ENCODE measurements at regions not wholly inside any gene's neighbourhood (a gene's known extent, or its start where the extent isn't known, plus 50 kb on each side); places are given as distances from the start of the nearest gene placed in this dataset.
"Not testable (repeated sequence)": the region's sequence is repeated elsewhere in the genome, so short reads cannot be mapped to it uniquely, and the experiment has no call there.

DNA sequence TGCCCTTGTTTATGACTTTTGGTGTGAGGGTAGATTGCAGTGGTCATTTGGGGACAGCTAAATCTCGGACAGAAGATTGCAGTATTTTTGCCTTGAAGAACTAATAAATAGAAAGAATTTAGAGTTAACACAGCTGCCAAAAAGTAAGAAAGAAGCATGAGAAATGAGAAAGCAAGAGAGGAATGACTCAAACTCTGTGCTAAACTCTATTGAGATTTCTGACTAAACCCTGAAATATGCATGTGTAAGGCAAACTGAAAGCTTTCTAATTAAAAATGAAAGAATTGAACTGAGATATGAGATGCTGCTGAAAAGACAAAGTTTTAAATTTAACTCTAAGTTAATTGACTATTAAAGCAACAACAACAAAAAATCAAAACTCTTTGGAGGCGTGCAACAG is 791.3 kb downstream of the RAB28 start:
- no peak for DNase-seq (ENCODE audit: low read depth)

DNA sequence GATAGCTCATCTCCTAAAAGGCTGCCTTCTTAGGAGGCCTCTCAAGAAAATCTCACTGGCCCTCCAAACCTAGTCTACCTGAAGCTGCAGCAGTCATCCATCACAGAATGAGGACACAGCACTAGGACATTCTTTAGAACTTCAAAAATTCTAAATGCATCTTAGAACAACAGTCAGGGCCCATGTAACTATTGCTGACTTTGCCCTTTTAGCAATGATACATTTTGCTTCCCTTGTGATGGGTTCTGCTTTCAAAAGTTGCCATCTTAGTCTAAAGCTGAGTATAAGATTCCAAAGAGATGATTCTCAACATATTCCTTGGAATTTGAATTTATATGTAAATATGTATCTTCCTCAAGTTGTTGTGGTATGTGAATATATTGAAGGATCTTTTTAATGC is 793.0 kb downstream of the RAB28 start:
- DNase-seq (ENCODE audit: low read depth) = no peak

DNA sequence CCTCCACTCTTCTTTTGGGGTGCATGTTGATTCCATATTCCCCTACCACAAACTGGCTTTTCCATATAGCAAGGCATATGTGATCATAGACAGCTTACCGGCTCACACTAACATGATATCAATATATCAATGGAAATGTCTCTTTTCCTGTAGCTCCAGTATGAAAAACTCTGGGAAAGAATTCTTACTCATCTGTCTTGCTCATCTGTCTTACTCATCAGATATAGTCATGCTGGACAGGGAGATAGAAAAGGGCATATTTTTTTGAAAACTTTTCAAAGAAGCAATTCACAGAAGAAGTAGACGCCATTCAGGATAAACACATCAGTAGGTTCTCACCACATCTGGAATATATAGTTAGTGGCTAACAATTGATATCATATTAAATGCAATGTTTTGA is 794.7 kb downstream of the RAB28 start:
- DNase-seq (ENCODE audit: low read depth) = no peak

DNA sequence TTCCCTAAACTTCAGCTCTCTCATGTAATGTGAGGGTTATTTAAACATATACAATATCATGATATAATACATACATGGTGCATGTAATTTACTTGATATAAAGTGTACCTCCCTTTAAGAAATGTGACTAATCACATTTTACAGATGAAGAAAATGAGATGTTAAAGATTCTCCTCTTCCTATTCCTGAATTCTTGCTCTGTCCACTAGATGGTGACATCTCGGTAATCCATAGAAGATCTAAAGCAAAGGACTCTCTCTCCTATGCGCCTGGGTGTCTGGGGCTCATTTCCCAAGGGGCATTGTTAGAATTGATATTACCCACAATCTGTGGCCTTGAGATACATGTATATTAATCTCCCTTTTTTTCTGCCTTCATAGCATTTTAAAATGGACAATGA is 804.9 kb downstream of the RAB28 start:
- DNase-seq (ENCODE audit: low read depth) = no peak

DNA sequence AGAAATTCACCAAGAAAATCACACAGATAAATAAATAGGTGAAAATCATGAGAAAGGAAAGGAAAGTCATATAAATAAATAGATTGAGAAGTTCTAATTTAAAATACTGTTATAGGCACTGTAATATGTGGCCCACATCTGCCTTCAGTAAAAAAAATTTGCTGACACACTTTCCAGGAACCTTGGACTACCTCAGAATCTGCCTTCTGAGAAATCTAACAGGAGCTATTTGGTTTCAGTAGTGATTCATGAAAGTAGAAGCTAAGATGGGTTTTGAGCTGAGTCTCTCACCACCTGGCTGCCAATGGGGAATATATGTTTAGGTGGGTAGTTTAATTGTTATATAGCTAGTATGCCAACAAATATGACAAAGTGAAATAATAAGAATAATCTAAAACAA is 810.0 kb downstream of the RAB28 start:
- DNase-seq (ENCODE audit: low read depth) = no peak

DNA sequence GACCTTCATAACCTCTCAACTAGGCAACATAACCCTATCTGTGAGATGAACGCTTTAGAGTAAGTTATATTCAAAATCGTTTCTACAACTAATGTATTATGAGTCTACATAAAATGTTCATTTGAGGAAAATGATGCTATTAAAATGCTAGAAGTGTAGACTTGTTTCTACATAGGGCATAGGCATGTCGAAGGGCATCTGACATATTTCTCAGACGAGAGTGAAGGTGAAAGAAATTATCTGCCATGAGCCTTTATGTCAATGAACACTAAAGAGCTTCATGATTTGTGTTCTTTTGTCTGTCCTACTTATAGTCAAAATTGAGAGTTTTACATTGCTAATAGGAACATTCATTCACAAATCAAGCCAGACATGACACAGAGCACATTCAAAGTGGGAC is 811.8 kb downstream of the RAB28 start:
- no peak for DNase-seq (ENCODE audit: low read depth)

DNA sequence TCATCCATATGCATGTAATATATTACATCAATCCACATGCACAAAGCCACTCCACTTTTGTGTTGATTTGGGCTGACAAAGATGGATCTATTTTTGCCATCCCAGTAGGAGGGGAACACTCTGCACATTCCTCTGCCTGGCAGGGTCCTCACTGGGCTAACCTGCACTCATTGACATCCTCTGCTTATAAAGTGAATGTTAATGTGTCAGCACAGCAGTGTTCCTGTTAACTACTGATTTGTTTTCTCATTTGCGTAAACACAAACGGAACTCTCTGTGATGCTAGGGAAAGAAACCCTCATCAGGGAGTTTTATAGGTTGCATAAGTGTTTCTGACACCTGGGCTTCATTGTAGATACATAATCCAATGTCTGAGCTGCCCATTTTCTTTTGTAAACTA is 826.0 kb downstream of the RAB28 start:
- no peak for DNase-seq (ENCODE audit: low read depth)

DNA sequence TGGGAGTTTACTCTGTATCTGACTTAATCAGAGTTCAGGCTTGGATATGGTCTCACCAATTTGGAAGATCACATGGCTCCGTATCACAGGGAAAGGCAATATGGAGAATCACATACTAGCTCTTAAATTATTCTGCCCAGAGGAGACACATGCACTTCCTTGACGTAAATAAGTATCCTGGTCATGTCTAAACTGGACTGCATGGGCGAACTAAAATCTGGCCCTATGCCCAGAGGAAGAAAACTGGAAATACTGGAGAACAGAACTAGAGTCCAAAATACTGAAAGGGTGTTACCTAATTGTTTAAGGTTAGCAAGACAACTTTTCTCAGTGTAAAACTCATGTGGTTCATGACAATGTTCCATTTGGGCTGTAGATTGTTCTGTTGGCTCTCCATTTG is 832.3 kb downstream of the RAB28 start:
- no peak for DNase-seq (ENCODE audit: low read depth)

DNA sequence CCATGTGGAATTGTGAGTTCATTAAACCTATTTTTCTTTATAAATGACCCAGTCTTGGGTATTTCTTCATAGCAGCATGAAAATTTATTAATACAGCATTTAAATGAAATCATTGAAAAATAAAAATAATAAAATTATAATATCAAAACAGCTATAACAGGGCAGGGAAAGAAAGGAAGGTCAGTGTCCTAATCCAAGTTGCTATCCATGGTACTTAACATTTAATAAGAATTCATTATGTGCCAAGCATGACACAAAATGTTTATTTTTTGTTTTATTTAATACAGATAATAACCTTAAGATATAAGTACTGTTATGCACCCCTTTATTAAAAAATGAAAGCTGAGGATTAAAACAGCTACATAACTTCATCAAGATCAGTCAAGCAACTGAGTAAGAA is 838.4 kb downstream of the RAB28 start:
- no peak for DNase-seq (ENCODE audit: low read depth)

DNA sequence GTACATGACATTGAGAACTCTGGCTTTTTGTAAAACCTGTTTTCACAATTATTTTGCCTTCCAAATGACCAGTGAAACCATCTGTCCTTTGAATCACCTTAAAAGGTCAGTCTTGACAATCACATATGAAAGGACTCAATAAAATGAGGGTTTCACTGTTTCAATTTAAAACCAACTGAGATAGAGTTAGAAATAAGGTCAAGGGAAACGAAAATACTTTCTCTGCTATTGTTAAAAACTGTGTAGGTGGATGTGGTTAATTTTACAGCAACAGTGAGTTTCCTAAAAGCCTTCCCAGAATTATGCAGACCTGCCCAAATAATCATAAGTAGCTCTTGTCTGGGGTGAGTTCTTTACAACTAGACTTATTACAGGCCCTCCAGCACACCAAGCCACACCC is 839.9 kb downstream of the RAB28 start:
- DNase-seq (ENCODE audit: low read depth) = no peak

DNA sequence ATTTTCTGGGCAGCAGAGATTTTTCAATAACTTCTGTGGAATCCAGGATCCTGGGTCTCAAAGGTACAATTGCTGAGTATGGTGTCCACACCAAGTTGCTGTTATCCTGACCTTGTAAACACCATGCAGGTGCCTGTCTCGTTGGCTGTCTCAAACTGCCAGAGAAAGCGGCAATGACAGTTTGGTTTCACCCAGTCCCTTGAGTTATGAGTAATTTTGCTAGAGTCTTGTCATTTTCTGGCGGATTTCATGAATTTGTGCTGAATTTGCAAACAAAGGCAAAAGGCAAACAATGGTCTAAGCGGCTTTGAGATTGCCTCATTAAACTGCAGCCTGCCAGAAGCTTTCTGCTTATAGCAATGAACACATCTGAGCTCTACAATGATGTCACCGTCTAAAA is 847.9 kb downstream of the RAB28 start:
- no peak for DNase-seq (ENCODE audit: low read depth)

DNA sequence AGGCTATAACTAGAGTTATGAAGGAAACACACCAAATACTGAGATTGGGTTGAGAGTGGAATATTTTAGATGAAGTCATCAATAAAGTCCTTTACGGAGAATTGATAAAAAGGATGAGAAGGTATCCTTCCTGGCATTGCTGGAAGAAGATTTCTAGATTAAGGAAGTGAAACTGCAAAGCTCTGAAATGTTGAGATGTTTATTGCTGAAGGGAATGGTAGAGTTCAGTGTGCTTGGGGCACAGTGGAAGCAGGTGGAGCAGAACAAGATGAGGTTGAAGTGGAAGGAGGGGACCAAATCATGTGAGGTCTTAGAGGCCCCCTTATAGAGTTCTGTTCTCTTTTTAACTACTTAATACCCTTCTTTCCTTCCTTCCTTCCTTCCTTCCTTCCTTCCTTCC is 848.5 kb downstream of the RAB28 start:
- DNase-seq (ENCODE audit: low read depth) = no peak

DNA sequence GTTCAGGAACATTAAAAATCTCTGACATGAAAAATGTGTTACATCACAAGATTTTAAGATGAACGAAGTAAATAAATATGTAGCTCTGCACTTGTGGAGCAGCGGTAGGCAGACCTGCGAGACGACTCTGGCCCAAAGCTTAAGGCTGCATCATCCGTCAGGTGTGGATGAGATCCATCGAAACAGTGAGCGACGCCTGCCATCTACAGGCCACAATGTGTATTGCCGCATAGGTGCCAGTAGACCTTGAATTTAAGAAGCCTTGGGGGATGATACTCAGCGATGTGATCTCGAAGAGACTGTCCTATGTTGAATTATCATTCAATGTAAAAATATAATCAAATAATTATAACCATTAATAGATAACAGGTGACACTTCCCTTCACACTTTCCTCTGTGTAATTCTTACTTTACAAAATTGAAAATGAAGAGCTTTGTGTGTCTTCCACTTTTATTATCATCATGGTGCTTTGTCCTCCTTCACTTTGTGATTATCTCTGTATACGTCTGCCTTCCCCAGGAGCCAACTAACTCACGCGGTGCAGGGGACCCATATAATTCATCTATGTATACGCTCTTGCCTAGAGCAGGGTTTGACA is 851.0 kb downstream of the RAB28 start:
- DNase-seq (ENCODE audit: low read depth) = peak; percentile 33

DNA sequence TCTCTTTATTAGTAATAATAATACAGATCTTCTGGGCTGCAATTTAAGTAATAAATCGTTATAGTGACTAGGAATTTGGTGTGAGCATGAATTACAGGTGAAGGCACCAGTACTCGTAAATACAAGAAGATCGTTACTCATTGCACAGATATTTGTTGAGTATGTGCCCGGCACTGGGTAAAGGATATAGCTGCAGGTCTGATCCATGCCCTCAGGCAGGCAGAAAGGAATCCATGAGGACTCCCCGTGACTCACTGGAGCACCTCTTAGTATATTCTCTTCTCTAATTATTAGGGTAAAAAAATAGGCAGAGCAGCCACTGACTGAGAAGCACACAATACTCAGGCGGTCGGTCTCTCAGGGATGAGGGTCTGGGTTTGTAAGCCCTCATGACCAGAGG is 868.3 kb downstream of the RAB28 start:
- DNase-seq (ENCODE audit: low read depth) = no peak

DNA sequence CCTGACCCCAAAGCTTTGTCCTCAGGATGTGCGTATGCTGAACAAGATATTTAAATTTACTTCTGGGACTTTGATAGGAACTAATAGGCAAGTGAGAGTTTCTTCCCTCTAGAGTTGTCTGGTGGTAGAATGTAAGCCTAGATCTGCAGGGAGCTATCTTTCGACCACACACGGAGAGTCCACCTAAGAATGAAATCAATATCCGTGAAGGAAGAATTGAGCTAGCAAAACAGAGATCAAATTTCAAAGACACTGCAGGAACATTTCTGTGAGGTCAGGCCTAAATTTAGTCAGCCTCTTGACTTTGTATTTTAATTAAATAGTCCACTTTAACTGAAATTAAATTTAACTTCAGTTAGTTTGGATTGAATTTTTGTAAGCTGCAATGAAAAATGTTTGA is 871.3 kb downstream of the RAB28 start:
- DNase-seq (ENCODE audit: low read depth) = no peak

DNA sequence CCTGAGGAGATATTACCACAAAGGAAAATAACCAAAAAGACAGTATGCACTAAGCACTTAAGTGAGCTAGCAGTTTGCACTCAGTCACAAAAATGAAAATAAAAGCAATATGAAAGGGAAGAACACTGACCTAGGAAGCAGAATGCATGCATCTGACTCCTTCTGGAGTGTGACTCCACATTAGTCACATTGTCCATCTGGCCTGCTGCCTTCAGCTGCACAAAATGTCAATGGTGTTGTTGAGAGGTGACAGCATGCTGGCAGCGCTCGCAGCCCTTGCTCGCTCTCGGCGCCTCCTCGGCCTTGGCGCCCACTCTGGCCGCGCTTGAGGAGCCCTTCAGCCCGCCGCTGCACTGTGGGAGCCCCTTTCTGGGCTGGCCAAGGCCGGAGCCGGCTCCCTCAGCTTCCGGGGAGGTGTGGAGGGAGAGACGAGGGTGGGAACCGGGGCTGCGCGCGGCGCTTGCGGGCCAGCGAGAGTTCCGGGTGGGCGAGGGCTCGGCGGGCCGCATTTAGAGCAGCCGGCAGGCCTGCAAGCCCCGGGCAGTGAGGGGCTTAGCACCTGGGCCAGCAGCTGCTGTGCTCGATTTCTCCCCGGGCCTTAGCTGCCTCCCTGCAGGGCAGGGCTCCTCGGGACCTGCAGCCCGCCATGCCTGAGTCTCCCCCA is 874.8 kb downstream of the RAB28 start:
- DNase-seq (ENCODE audit: low read depth) = not testable (repeated sequence)

DNA sequence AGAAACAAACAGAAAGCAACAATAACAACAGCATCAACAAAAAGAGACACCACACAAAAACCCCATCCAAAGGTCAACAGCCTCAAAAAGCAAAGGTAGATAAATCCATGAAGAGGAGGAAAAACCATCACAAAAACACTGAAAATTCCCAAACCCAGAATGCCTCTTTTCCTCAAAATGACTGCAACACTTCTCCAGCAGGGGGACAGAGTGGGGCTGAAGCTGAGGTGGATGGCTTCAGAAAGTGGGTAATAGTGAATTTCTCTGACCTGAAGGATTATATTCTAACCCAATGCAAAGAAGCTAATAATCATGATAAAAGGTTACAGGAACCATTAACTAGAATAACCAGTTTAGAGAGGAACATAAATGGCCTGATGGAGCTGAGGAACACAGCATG is 888.2 kb downstream of the RAB28 start:
- DNase-seq (ENCODE audit: low read depth) = no peak

DNA sequence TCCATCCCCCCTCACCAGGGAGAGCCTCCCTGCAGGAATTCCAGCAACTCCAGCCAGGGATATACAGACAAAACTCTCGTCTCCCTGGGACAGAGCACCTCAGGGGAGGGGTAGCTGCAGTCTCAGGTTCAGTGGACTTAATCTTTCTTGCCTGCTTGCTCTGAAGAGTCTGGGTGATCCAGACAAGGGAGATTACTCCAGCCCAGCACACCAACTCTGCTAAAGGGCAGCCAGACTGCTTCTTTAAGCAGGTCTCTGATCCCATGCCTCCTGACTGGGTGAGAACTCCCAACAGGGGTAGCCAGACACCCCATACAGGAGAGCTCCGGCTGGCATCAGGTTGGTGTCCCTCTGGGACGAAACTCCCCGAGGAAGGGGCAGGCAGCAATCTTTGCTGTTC is 888.7 kb downstream of the RAB28 start:
- no peak for DNase-seq (ENCODE audit: low read depth)

DNA sequence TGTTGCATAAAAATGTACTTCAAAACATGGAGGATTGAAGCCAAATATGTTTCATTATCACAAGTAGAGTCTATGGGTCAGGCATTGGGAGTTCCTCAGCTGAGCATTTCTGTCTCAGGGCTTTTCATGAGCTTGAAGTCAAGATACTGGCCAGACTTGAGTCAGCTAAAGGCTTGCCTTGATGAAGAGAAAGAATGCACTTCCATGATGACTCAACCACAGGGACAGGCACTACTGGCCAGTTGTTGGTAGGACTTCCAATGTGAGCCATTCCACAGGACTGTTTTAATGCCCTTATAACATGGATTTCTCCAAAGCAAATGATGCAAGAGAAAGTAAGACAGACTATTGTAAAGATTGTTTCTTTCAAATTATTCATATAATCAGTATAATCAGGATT is 895.6 kb downstream of the RAB28 start:
- no peak for DNase-seq (ENCODE audit: low read depth)

DNA sequence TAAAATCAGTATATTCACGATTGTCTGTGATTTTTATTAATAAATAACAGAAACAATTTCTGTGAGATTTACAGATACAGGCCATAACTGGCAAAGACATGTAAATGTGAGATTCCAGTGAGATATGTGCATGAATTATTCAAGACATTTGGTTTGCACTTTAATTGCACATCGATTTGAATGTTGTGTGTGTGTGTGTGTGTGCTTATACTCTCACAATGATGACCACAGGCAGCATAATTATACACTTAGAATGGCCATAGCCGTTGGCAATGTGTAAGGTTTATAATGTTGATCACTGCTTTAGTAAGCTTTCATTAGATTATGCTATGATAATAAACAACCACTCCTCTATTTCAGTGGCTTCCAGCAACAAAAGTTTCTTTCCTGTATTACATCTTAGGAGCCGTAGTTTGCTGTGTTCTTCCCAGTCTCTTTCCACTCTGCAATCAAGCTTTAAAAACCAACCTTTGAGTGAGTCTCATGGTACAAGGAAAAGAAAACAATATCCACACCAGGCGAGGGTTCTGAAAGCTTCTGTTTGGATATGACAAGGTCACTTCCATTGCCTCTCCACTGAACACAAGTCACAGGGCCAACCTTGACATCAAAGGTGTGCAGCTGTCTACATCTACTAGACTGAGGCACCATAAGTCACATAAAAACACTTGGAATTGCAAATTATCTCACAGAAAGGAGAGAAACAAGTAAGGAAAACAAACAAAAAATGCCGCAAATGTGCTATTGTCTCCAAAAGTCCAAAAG is 897.7 kb downstream of the RAB28 start:
- no peak for DNase-seq (ENCODE audit: low read depth)

DNA sequence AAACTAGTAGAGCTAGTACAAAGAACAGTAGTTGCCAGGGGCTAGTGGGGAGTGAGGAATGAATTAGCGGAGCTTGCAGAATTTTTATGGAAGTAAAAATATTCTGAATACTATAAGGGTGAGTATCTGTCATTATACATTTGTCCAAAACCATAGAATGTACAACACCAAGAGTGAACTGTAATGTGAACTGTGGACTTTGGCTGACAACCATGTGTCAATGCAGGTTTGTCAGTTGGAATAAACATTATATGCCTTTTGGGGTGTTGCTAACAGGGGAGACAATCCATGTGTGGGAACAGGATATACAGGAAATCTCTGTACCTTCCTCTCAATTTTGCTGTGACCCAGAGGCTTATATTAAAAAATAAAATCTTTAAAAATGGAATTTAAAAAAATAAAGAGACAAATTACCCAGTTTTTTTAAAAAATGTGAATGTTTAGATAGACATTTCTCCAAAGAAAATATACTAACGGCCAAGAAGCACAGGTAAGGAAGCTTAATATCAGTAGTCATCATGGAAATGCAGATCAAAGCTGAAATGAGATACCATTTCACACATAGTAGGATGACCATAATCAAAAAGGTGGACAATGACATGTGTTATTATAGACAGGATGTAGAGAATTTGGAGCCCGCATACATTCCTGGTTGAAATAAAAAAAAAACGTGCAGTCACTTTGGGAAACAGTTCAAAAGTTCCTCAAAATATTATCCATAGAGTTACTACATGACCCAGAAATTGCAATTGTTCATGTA is 899.8 kb downstream of the RAB28 start:
- no peak for DNase-seq (ENCODE audit: low read depth)

DNA sequence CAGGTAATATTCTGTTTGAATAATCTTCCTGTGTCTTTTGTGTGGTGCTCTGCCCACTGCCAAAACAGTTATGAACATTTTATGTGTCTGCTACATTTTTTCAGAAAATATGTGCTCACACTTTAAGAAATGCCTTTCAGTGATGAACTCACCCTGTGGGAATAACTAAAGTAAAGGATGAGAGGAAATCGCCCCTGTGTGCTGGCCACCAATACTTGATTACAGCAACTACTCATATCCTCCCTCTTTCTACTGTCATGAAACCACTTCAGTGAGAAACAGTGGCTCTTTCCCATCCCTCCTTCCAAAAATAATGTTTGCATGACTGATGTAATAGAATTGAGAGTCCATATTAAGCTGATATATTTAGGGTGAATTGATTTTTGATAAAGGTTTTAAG is 900.9 kb downstream of the RAB28 start:
- DNase-seq (ENCODE audit: low read depth) = no peak

DNA sequence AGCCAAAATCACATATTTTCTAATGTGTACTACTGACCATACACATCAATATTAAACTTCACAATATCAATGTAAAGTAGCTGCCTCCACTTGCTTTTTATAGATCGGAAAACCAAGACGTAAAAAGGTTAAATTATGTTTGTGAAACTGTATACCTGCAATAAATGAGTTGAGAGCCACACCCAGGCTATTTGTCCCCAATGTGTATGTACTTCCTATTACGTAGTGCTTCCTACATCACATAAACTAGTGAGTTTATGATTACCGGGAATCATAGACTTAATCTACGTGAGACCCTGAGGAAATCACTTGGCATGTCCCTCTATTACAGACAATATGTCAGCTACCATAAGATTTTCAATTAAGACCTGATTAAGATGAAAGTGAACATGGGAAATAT is 903.4 kb downstream of the RAB28 start:
- DNase-seq (ENCODE audit: low read depth) = no peak
